MM.1S (cell line): ENCODE measurements at regions not wholly inside any gene's neighbourhood (a gene's known extent, or its start where the extent isn't known, plus 50 kb on each side); places are given as distances from the start of the nearest gene placed in this dataset.

Experiments
- DNase-seq: peaks from one replicate; pipeline ENCODE4 v3.0.0-alpha.2; 2015
- H2AFZ ChIP-seq: fragments of 300-600 bp; sonication (generic); 2 replicates; pipeline ENCODE4 v1.6.0; 2016; ENCODE audit warnings: antibody characterized with exemption, low read length
- H3F3A ChIP-seq: fragments of 300-600 bp; sonication (generic); 2 replicates; pipeline ENCODE4 v1.6.1; 2016; ENCODE audit warnings: mild to moderate bottlenecking, antibody characterized with exemption, low read length, moderate library complexity, mixed read lengths; ENCODE audit not compliant: insufficient read depth
- H3K27ac ChIP-seq: fragments of 300-600 bp; sonication (generic); 2 replicates; pipeline ENCODE4 v1.5.1; 2016; ENCODE audit warnings: mild to moderate bottlenecking, low read length
- H3K27me3 ChIP-seq: fragments of 300-600 bp; sonication (generic); replicated peaks from 2 replicates; pipeline ENCODE4 v1.6.0; 2016; ENCODE audit warnings: low read length; ENCODE audit not compliant: insufficient read depth
- H3K36me3 ChIP-seq: fragments of 300-600 bp; sonication (generic); replicated peaks from 2 replicates; pipeline ENCODE4 v1.6.1; 2016; ENCODE audit warnings: mild to moderate bottlenecking, low read length, mixed read lengths; ENCODE audit not compliant: insufficient read depth
- H3K4me1 ChIP-seq: fragments of 300-600 bp; sonication (generic); 2 replicates; pipeline ENCODE4 v1.6.1; 2016; ENCODE audit warnings: low read length, mixed read lengths
- H3K4me2 ChIP-seq: fragments of 300-600 bp; sonication (generic); 2 replicates; pipeline ENCODE4 v1.6.0; 2016; ENCODE audit warnings: low read depth, low read length
- H3K4me3 ChIP-seq: fragments of 300-600 bp; sonication (generic); 2 replicates; pipeline ENCODE4 v1.5.1; 2016; ENCODE audit warnings: low read length, mixed read lengths
- H3K79me2 ChIP-seq: fragments of 300-600 bp; sonication (generic); 2 replicates; pipeline ENCODE4 v1.6.1; 2016; ENCODE audit warnings: mixed run types, low read length, mixed read lengths
- H3K9ac ChIP-seq: fragments of 300-600 bp; sonication (generic); 2 replicates; pipeline ENCODE4 v1.6.1; 2016; ENCODE audit warnings: low read length, mixed read lengths
- H3K9me2 ChIP-seq: fragments of 300-600 bp; sonication (generic); replicated peaks from 2 replicates; pipeline ENCODE4 v1.6.1; 2016; ENCODE audit warnings: mild to moderate bottlenecking, low read length, mixed read lengths; ENCODE audit not compliant: insufficient read depth
- H3K9me3 ChIP-seq: fragments of 300-600 bp; sonication (generic); replicated peaks from 2 replicates; pipeline ENCODE4 v1.6.1; 2016; ENCODE audit warnings: mild to moderate bottlenecking, low read length, mixed read lengths; ENCODE audit not compliant: insufficient read depth
- H4K20me1 ChIP-seq: fragments of 300-600 bp; sonication (generic); 2 replicates; pipeline ENCODE4 v1.6.1; 2016; ENCODE audit warnings: mild to moderate bottlenecking, low read length, moderate library complexity, mixed read lengths; ENCODE audit not compliant: insufficient read depth
- EZH2 ChIP-seq: fragments of 300-600 bp; sonication (generic); optimal IDR thresholded peaks from 2 replicates; pipeline ENCODE3; 2017; ENCODE audit warnings: low read depth, mild to moderate bottlenecking, antibody characterized with exemption, low read length, mixed read lengths
- EZH2phosphoT487 ChIP-seq: fragments of 300-600 bp; sonication (generic); IDR thresholded peaks from 2 replicates; pipeline ENCODE4 v1.6.1; 2018; ENCODE audit warnings: antibody characterized with exemption, low read length
- TF ChIP-seq, protein P1 (sequence below): fragments of 300-600 bp; sonication (generic); IDR thresholded peaks from 2 replicates; pipeline ENCODE4 v1.5.1; 2016; ENCODE audit warnings: antibody characterized with exemption, low read length, mixed read lengths

DNA sequence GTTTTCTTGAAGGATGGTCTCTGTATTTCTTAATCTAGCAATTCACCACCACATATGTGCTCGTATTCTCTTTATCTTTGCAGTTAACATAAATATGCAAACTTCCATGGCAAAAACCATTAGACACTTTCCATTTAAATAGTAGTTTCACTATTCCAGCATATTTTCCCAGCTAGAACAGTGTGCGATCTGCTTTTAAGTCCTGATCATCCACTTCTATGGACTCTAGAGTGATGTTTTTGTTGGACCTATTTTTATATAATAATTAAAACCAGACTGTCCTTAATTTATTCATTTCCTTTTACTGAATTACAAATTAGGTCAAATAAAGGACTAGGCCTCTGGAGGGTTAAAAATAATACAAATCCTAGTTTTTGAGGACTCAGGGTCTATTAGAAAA is 418.4 kb upstream of the TRIB2 start:
- no peak overlapping the region for H3K9ac ChIP-seq
- H3K27me3 ChIP-seq, result no peaks in the 10 kb centered on the region

DNA sequence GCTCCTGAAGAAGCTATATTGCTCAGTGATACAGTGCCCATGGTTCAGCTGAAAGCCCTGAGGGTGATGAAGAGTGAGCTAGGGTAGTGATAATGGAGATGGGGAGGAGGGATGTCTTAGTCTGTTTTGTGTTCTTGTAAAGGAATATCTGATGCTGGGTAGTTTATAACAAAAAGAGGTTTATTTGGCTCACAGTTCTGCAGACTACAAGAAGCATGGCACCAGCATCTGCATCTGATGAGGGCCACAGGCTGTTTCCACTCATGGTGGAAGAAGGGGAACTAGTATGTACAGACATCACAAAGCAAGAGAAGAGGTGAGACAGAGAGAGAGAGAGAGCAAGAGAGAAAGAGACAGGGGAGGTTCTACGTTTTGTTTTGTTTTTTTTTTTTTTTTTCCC is 417.3 kb upstream of the TRIB2 start:
- H3K9me2 ChIP-seq, result no peaks in the 10 kb centered on the region
- H3K27me3 ChIP-seq, result no peaks in the 10 kb centered on the region
- H3K4me1 ChIP-seq, result no peaks in the 10 kb centered on the region
- H3K79me2 ChIP-seq, result no peaks in the 10 kb centered on the region
- no peaks in the 10 kb centered on the region for H3K9me3 ChIP-seq
- H4K20me1 ChIP-seq, result no peaks in the 10 kb centered on the region
- DNase-seq, result no peak
- no peak overlapping the region for H3K4me2 ChIP-seq
- no peaks in the 10 kb centered on the region for H3K36me3 ChIP-seq
- H2AFZ ChIP-seq, result no peak overlapping the region
- H3K9ac ChIP-seq, result no peak overlapping the region
- no peaks in the 10 kb centered on the region for H3F3A ChIP-seq
- no peak overlapping the region for H3K4me3 ChIP-seq
- TF ChIP-seq EZH2 (no peak), EZH2phosphoT487 (no peak)
- TF ChIP-seq, protein P1, sequence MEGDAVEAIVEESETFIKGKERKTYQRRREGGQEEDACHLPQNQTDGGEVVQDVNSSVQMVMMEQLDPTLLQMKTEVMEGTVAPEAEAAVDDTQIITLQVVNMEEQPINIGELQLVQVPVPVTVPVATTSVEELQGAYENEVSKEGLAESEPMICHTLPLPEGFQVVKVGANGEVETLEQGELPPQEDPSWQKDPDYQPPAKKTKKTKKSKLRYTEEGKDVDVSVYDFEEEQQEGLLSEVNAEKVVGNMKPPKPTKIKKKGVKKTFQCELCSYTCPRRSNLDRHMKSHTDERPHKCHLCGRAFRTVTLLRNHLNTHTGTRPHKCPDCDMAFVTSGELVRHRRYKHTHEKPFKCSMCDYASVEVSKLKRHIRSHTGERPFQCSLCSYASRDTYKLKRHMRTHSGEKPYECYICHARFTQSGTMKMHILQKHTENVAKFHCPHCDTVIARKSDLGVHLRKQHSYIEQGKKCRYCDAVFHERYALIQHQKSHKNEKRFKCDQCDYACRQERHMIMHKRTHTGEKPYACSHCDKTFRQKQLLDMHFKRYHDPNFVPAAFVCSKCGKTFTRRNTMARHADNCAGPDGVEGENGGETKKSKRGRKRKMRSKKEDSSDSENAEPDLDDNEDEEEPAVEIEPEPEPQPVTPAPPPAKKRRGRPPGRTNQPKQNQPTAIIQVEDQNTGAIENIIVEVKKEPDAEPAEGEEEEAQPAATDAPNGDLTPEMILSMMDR, result no peak
- no peak overlapping the region for H3K27ac ChIP-seq

More for the DNA sequence above, 418.4 kb upstream of the TRIB2 start:
- Histone ChIP-seq H3K4me3 (no peak overlapping the region), H3K9me3 (no peaks in the 10 kb centered on the region), H2AFZ (no peak overlapping the region), H3K9me2 (no peaks in the 10 kb centered on the region), H3K4me1 (no peaks in the 10 kb centered on the region), H3K27ac (no peak overlapping the region), H3F3A (no peaks in the 10 kb centered on the region), H4K20me1 (no peaks in the 10 kb centered on the region), H3K36me3 (no peaks in the 10 kb centered on the region), H3K79me2 (no peaks in the 10 kb centered on the region), H3K4me2 (no peak overlapping the region)
- no peak for DNase-seq
- TF ChIP-seq EZH2, result no peak

DNA sequence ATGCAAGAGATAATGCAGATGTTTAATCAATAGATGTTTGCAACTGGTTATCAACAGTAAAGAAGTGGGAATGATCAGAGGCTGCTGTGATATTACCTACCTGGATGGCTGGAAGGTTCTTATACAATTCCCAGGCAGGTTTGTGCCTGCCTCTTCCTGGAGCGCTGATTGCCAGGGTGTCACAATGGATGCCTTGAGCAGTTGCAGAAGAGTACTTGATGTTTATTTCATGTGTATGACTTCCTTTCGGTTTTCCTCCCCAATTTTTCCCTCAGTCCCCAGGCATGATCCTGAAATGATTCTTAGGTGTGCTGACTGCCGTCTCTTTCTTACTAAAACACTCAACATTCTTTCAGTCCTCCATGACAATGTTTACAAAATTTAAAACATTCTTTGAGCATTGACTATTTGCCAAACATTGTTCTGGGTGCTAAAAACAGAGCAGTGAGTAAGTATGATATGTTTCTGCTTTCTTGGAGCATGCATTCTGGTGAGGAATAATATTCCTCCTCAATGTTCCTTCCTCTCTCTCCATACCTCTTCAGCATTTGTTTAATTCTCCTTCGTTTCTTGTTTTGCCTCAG is 416.6 kb upstream of the TRIB2 start:
- Histone ChIP-seq H3K4me3 (no peak overlapping the region), H3K9ac (no peak overlapping the region), H3K79me2 (no peaks in the 10 kb centered on the region), H3K27me3 (no peaks in the 10 kb centered on the region), H3K27ac (no peak overlapping the region), H3K36me3 (no peaks in the 10 kb centered on the region), H3K4me2 (no peak overlapping the region), H2AFZ (no peak overlapping the region), H3K4me1 (no peaks in the 10 kb centered on the region), H4K20me1 (no peaks in the 10 kb centered on the region), H3K9me3 (no peaks in the 10 kb centered on the region), H3F3A (no peaks in the 10 kb centered on the region), H3K9me2 (no peaks in the 10 kb centered on the region)
- DNase-seq, result no peak
- TF ChIP-seq EZH2phosphoT487 (no peak), EZH2 (no peak)
- TF ChIP-seq, protein P1, result no peak

DNA sequence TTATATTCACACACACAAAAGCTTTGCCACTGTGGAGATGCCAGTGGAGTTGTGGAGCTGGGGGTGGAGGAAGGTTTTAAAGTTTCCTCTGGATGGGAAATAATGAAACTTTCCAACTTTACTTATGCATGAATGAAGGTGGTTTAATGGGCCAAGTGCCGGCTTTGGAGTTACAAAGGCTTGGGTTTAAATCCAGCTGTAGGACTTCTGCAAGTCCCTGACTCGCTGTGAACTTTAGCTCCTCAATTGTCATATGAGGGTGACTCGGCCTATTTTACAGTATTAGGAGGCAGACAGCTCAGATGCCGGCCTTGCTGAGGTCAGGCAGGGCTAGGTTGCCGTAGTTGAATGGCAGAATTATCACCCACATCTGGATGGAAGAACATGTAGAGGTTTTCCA is 415.8 kb upstream of the TRIB2 start:
- Histone ChIP-seq H3K9ac (no peak overlapping the region), H3K27me3 (no peaks in the 10 kb centered on the region), H3F3A (no peaks in the 10 kb centered on the region), H3K9me3 (no peaks in the 10 kb centered on the region), H3K9me2 (no peaks in the 10 kb centered on the region), H3K4me1 (no peaks in the 10 kb centered on the region), H2AFZ (no peak overlapping the region), H3K36me3 (no peaks in the 10 kb centered on the region), H4K20me1 (no peaks in the 10 kb centered on the region), H3K4me3 (no peak overlapping the region), H3K4me2 (no peak overlapping the region), H3K27ac (no peak overlapping the region), H3K79me2 (no peaks in the 10 kb centered on the region)
- DNase-seq, result no peak
- TF ChIP-seq EZH2 (no peak), EZH2phosphoT487 (no peak)
- TF ChIP-seq, protein P1, result no peak
